22Rv1 (cell line): ENCODE measurements at regions not wholly inside any gene's neighbourhood (a gene's known extent, or its start where the extent isn't known, plus 50 kb on each side); places are given as distances from the start of the nearest gene placed in this dataset.

Experiments used
- H3K27ac ChIP-seq: fragments of 450-650 bp; 2 replicates; pipeline ENCODE4 v1.5.1; 2017
- CTCF ChIP-seq: fragments of 450-650 bp; IDR thresholded peaks from 2 replicates; pipeline ENCODE4 v1.5.1; 2017; ENCODE audit warnings: mild to moderate bottlenecking
- ZFX ChIP-seq: fragments of 450-650 bp; IDR thresholded peaks from 2 replicates; pipeline ENCODE4 v1.6.1; 2017; ENCODE audit warnings: antibody characterized with exemption, borderline replicate concordance

- no peak for TF ChIP-seq ZFX
- H3K27ac ChIP-seq = peak overlapping the region; percentile 100
Measured at GRCh38 chr22:46051646-46052045, 74.7 kb upstream of the WNT7B start.

- H3K27ac ChIP-seq = peak overlapping the region; percentile 100
- no peak for TF ChIP-seq ZFX
- no peak for TF ChIP-seq CTCF
Measured at GRCh38 chr22:46052331-46052771, 75.4 kb upstream of the WNT7B start.

- peak overlapping the region; percentile 100 for H3K27ac ChIP-seq
- no peak for TF ChIP-seq CTCF
- no peak for TF ChIP-seq ZFX
Measured at GRCh38 chr22:46052801-46053562, 76.0 kb upstream of the WNT7B start.

- peak overlapping the region; percentile 100 for H3K27ac ChIP-seq
- TF ChIP-seq ZFX = no peak
- no peak for TF ChIP-seq CTCF
Measured at GRCh38 chr22:46053563-46054090, 76.7 kb upstream of the WNT7B start.

GRCh38 chr22:46054091-46055073 is 77.4 kb upstream of the WNT7B start:
- TF ChIP-seq CTCF (no peak), ZFX (no peak)
- peak overlapping the region; percentile 100 for H3K27ac ChIP-seq

GRCh38 chr22:46055181-46055875 is 78.4 kb upstream of the WNT7B start:
- H3K27ac ChIP-seq = peak overlapping the region; percentile 100
- TF ChIP-seq ZFX (no peak), CTCF (no peak)
